B cell (primary cell): ENCODE measurements at regions not wholly inside any gene's neighbourhood (a gene's known extent, or its start where the extent isn't known, plus 50 kb on each side); places are given as distances from the start of the nearest gene placed in this dataset.

ENCODE experiments used
- ATAC-seq: fragments of 200-7000 bp; cut with Tn5 transposase; one replicate; pipeline ENCODE4 v1.10.0; 2021; ENCODE audit warnings: low read depth, mild to moderate bottlenecking, moderate number of reproducible peaks, moderate library complexity
- CTCF ChIA-PET: fragments of 350-600 bp; sonication (Branson Sonifier 250); formaldehyde crosslinking; loops from one replicate; lab custom pipeline; 2021; ENCODE audit warnings: antibody characterized with exemption, inconsistent platforms; lab: Charles Lee
- POLR2A ChIA-PET: fragments of 350-600 bp; sonication (Branson Sonifier 250); formaldehyde crosslinking; loops from one replicate; lab custom pipeline; 2021; ENCODE audit warnings: antibody characterized with exemption; lab: Charles Lee
- DNase-seq: peaks from one replicate; pipeline ENCODE4 v3.0.0; 2013
- H2AFZ ChIP-seq: 2 replicates; pipeline ENCODE4 v1.6.1; 2012; ENCODE audit warnings: mild to moderate bottlenecking, low read depth, low read length; ENCODE audit not compliant: insufficient read depth, poor library complexity, severe bottlenecking
- H3K27ac ChIP-seq, 2 donors: 1 replicate in 1 of 2; 2 replicates in 1 of 2; pipeline ENCODE4 v1.5.1; 2012 to 2013; ENCODE audit warnings: low read length in 2 of 2, mild to moderate bottlenecking in 2 of 2, moderate library complexity in 1 of 2
- H3K27me3 ChIP-seq, 4 experiments: fragments of 200-600 bp in 1 of 4; sonication (generic) in 1 of 4; replicated peaks in 1 of 4; 1 replicate in 2 of 4; 2 replicates in 2 of 4; pipeline versions ENCODE4 v1.6.1 to v1.7.0; 2013 to 2016; ENCODE audit warnings: low read length in 3 of 4, mild to moderate bottlenecking in 2 of 4, mixed read lengths in 1 of 4, moderate library complexity in 1 of 4; ENCODE audit not compliant: insufficient read depth in 4 of 4, control insufficient read depth in 3 of 4; ENCODE audit errors: control extremely low read depth in 1 of 4
- H3K36me3 ChIP-seq, 2 experiments: replicated peaks in 1 of 2; 1 replicate in 1 of 2; 2 replicates in 1 of 2; pipeline versions ENCODE4 v1.6.1 to v1.7.1; 2013; ENCODE audit warnings: low read length in 1 of 2; ENCODE audit not compliant: insufficient read depth in 2 of 2, control insufficient read depth in 1 of 2; ENCODE audit errors: control extremely low read depth in 1 of 2, extremely low read depth in 1 of 2
- H3K4me1 ChIP-seq, 2 donors: fragments of 200-600 bp in 1 of 2; sonication (generic) in 1 of 2; 1 replicate in 1 of 2; 2 replicates in 1 of 2; pipeline versions ENCODE4 v1.5.1 to v1.6.1; 2013 to 2017; ENCODE audit warnings: low read length in 2 of 2; ENCODE audit not compliant: control insufficient read depth in 2 of 2, insufficient read depth in 2 of 2
- H3K4me2 ChIP-seq: replicated peaks from 2 replicates; pipeline ENCODE3; 2012; ENCODE audit warnings: mild to moderate bottlenecking, low read depth, low read length; ENCODE audit not compliant: poor library complexity, severe bottlenecking
- H3K4me3 ChIP-seq, 5 experiments: fragments of 200-600 bp in 1 of 5; sonication (generic) in 1 of 5; 1 replicate in 3 of 5; 2 replicates in 2 of 5; pipeline versions ENCODE4 v1.5.1 to v1.7.0; 2011 to 2016; ENCODE audit warnings: low read length in 4 of 5, mild to moderate bottlenecking in 4 of 5, low read depth in 2 of 5, control low read depth in 1 of 5, moderate library complexity in 1 of 5; ENCODE audit not compliant: insufficient read depth in 1 of 5; ENCODE audit errors: control extremely low read depth in 1 of 5, extremely low read depth in 1 of 5
- H3K79me2 ChIP-seq: fragments of 200-600 bp; sonication (generic); one replicate; pipeline ENCODE4 v1.6.0; 2016; ENCODE audit warnings: low read length; ENCODE audit not compliant: control insufficient read depth, insufficient read depth
- H3K9ac ChIP-seq: fragments of 200-600 bp; sonication (generic); 2 replicates; pipeline ENCODE4 v1.6.1; 2017; ENCODE audit warnings: mild to moderate bottlenecking, low read length, moderate library complexity
- H3K9me3 ChIP-seq, 3 donors: one replicate each; pipeline versions ENCODE4 v1.6.1 to v1.7.1; 2013; ENCODE audit warnings: low read length in 2 of 3; ENCODE audit not compliant: control insufficient read depth in 2 of 3, insufficient read depth in 1 of 3; ENCODE audit errors: control extremely low read depth in 1 of 3
- H4K20me1 ChIP-seq: 2 replicates; pipeline ENCODE4 v1.6.0; 2012; ENCODE audit warnings: mild to moderate bottlenecking, low read length; ENCODE audit not compliant: insufficient read depth, control insufficient read depth, poor library complexity, severe bottlenecking
- H3K27ac Mint-ChIP-seq: one replicate; pipeline ENCODE4 v1.8.0; 2021; ENCODE audit warnings: mixed read lengths
- H3K27me3 Mint-ChIP-seq: one replicate; pipeline ENCODE4 v1.8.0; 2021; ENCODE audit warnings: mixed read lengths
- H3K4me1 Mint-ChIP-seq: one replicate; pipeline ENCODE4 v1.8.0; 2021; ENCODE audit warnings: mixed read lengths
- H3K4me3 Mint-ChIP-seq: one replicate; pipeline ENCODE4 v1.8.0; 2021; ENCODE audit warnings: mixed read lengths
- H3K9me3 Mint-ChIP-seq: one replicate; pipeline ENCODE4 v1.8.0; 2022; ENCODE audit warnings: mixed read lengths; ENCODE audit not compliant: insufficient read depth
- CTCF ChIP-seq: fragments of 200-600 bp; IDR thresholded peaks from one replicate; pipeline ENCODE4 v1.8.0; 2022; ENCODE audit warnings: antibody characterized with exemption, mild to moderate bottlenecking
- EZH2 ChIP-seq: IDR thresholded peaks from 2 replicates; pipeline ENCODE4 v1.6.1; 2012; ENCODE audit warnings: borderline replicate concordance, low read depth, mild to moderate bottlenecking, moderate library complexity, low read length; ENCODE audit not compliant: insufficient read depth, poor library complexity, severe bottlenecking
- WGBS: methylation state at CpG from one replicate; pipeline ENCODE4 v1.1.5; 2013; ENCODE audit warnings: missing lambda C conversion rate; ENCODE audit not compliant: insufficient coverage; 5-methylcytosine and 5-hydroxymethylcytosine counted together
- intact Hi-C: fragments of 100-400 bp; cut with micrococcal nuclease; formaldehyde crosslinking; loops from one replicate; pipeline ENCODE4 v1.10.0; 2022

- POLR2A ChIA-PET = no interaction called here
- Histone ChIP-seq H4K20me1 (no peaks in the 10 kb centered on the region), H3K9ac (no peak overlapping the region), H3K79me2 (no peaks in the 10 kb centered on the region), H3K4me3 (no peak overlapping the region), H2AFZ (no peak overlapping the region), H3K4me2 (no peak overlapping the region), H3K27me3 (no peaks in the 10 kb centered on the region), H3K4me1 (no peaks in the 10 kb centered on the region), H3K27ac (no peak overlapping the region), H3K9me3 (no peaks in the 10 kb centered on the region), H3K36me3 (no peaks in the 10 kb centered on the region)
- intact Hi-C loops = no loop called here
- DNase-seq (no peak), ATAC-seq (no peak)
- Mint-ChIP-seq H3K9me3 (no peaks in the 10 kb centered on the region), H3K4me1 (no peaks in the 10 kb centered on the region), H3K27ac (no peak overlapping the region), H3K4me3 (no peak overlapping the region), H3K27me3 (peaks cover 5% of the 10 kb centered on the region)
- CTCF ChIA-PET = no interaction called here
- no peak for TF ChIP-seq CTCF
- TF ChIP-seq EZH2 = no peak
- 92% methylated on average over 8 of the region's 9 CpGs for WGBS
These were observed 55.9 kb upstream of the SEC16B start for GRCh38 chr1:178025613-178026356.

GRCh38 chr1:178028841-178029481 is 59.1 kb upstream of the SEC16B start:
- POLR2A ChIA-PET = no interaction called here
- 88% methylated on average over 5 of the region's 7 CpGs for WGBS
- no peak overlapping the region for H3K9ac ChIP-seq

More at GRCh38 chr1:178028841-178029481, 59.1 kb upstream of the SEC16B start:
- H3K4me3 Mint-ChIP-seq = no peak overlapping the region
- H3K36me3 ChIP-seq = no peaks in the 10 kb centered on the region
- no peaks in the 10 kb centered on the region for H3K4me1 Mint-ChIP-seq
- H3K27me3 Mint-ChIP-seq = peaks cover 6% of the 10 kb centered on the region
- H3K79me2 ChIP-seq = no peaks in the 10 kb centered on the region
- intact Hi-C loops = no loop called here
- H3K9me3 Mint-ChIP-seq = no peaks in the 10 kb centered on the region
- no peak for ATAC-seq
- TF ChIP-seq EZH2 = no peak
- TF ChIP-seq CTCF = no peak
- no peaks in the 10 kb centered on the region for H3K9me3 ChIP-seq
- H3K27ac ChIP-seq = no peak overlapping the region
- no peak overlapping the region for H2AFZ ChIP-seq
- H3K4me3 ChIP-seq = no peak overlapping the region
- no peaks in the 10 kb centered on the region for H4K20me1 ChIP-seq
- CTCF ChIA-PET = no interaction called here
- no peak for DNase-seq
- no peak overlapping the region for H3K27ac Mint-ChIP-seq
- H3K27me3 ChIP-seq = no peaks in the 10 kb centered on the region
- no peaks in the 10 kb centered on the region for H3K4me1 ChIP-seq
- H3K4me2 ChIP-seq = no peak overlapping the region
